Subcutaneous abdominal adipose tissue (tissue), 5 donors: ENCODE measurements at regions not wholly inside any gene's neighbourhood (a gene's known extent, or its start where the extent isn't known, plus 50 kb on each side); places are given as distances from the start of the nearest gene placed in this dataset.

Experiments
- H3K27ac ChIP-seq: one replicate; pipeline ENCODE4 v1.7.0; 2013; ENCODE audit warnings: low read depth, mild to moderate bottlenecking, inconsistent platforms, low read length, moderate library complexity
- H3K27me3 ChIP-seq, 5 donors: one replicate each; pipeline ENCODE4 v1.7.0; 2013; ENCODE audit warnings: low read length in 5 of 5, inconsistent platforms in 1 of 5; ENCODE audit not compliant: control insufficient read depth in 5 of 5, insufficient read depth in 4 of 5
- H3K36me3 ChIP-seq, 5 donors: one replicate each; pipeline ENCODE4 v1.7.0; 2013; ENCODE audit warnings: low read length in 5 of 5; ENCODE audit not compliant: control insufficient read depth in 5 of 5, insufficient read depth in 5 of 5
- H3K4me1 ChIP-seq, 5 donors: one replicate each; pipeline ENCODE4 v1.7.0; 2013; ENCODE audit warnings: low read length in 5 of 5, mild to moderate bottlenecking in 3 of 5, moderate library complexity in 1 of 5; ENCODE audit not compliant: control insufficient read depth in 5 of 5, insufficient read depth in 5 of 5
- H3K4me3 ChIP-seq, 5 donors: one replicate each; pipeline ENCODE4 v1.7.0; 2013; ENCODE audit warnings: low read length in 5 of 5, low read depth in 1 of 5
- H3K9ac ChIP-seq, 5 donors: one replicate each; pipeline ENCODE4 v1.7.0; 2013; ENCODE audit warnings: low read length in 5 of 5, mild to moderate bottlenecking in 4 of 5, moderate library complexity in 3 of 5
- H3K9me3 ChIP-seq, 5 donors: one replicate each; pipeline ENCODE4 v1.7.0; 2013; ENCODE audit warnings: low read length in 5 of 5; ENCODE audit not compliant: control insufficient read depth in 5 of 5
- donor health status: healthy.
- donor health status: healthy.
- donor health status: healthy.
- donor health status: healthy.
- donor health status: healthy.

DNA sequence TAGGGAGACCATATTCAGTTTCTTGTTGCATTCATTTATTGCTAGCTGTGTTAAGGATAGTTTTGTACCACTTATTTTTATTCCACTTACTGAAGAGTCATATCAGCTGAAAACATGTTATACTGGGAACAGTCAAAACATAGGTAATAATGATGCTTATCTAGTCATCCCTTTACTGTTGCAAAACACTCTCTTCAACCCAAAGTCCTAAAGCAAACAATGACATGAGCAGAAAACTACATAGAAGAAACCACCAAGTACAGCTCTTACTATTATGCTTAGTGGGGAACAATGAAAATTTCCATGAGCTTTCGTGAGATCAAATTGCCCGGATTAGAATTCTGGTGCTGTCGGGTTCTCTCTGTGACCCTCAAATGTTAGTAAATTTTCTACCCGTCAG is 681.4 kb downstream of the NR2F1-AS1 start:
- no peaks in the 10 kb centered on the region for H3K27me3 ChIP-seq
- H3K4me1 ChIP-seq: peaks cover 0 to 3% (median 0%) of the 10 kb centered on the region in 5 donors
- no peak overlapping the region for H3K4me3 ChIP-seq
- H3K9ac ChIP-seq: no peak overlapping the region
- H3K36me3 ChIP-seq: no peaks in the 10 kb centered on the region
- H3K27ac ChIP-seq: no peak overlapping the region
- H3K9me3 ChIP-seq: no peaks in the 10 kb centered on the region

DNA sequence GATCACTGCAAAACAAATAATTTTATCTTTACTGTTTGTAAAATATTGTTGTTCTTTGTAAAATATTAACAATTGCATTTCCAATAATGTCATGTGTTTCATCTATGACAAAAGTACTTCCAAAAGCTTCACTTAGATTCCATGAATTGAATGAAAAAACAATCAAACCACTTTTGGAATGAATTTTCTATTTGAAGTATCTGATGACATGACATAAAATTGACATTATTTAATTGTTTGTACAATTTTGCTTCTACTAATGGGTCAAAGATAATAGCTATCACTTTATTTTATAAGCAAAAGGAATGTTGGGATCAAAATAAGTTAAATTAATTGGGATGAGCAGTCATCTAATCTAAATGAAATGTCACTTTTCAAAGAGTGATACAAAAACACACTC is 684.3 kb downstream of the NR2F1-AS1 start:
- Histone ChIP-seq H3K36me3 (no peaks in the 10 kb centered on the region), H3K4me1 (no peaks in the 10 kb centered on the region), H3K27ac (no peak overlapping the region), H3K27me3 (no peaks in the 10 kb centered on the region), H3K9me3 (no peaks in the 10 kb centered on the region), H3K4me3 (no peak overlapping the region), H3K9ac (no peak overlapping the region)

- Histone ChIP-seq H3K27me3 (no peaks in the 10 kb centered on the region), H3K9me3 (peaks cover 2 to 7% (median 6%) of the 10 kb centered on the region in 5 donors), H3K36me3 (no peaks in the 10 kb centered on the region), H3K27ac (no peak overlapping the region), H3K4me1 (peaks cover 0 to 3% (median 0%) of the 10 kb centered on the region in 5 donors), H3K4me3 (no peak overlapping the region), H3K9ac (no peak overlapping the region)
These were observed 690.2 kb downstream of the NR2F1-AS1 start for GRCh38 chr5:92890841-92891244.

GRCh38 chr5:92889140-92889539 is 691.9 kb downstream of the NR2F1-AS1 start:
- H3K4me3 ChIP-seq: no peak overlapping the region
- peaks cover 2 to 7% (median 6%) of the 10 kb centered on the region in 5 donors for H3K9me3 ChIP-seq
- no peaks in the 10 kb centered on the region for H3K36me3 ChIP-seq
- H3K4me1 ChIP-seq: peaks cover 0 to 3% (median 0%) of the 10 kb centered on the region in 5 donors
- no peak overlapping the region for H3K9ac ChIP-seq
- no peaks in the 10 kb centered on the region for H3K27me3 ChIP-seq
- H3K27ac ChIP-seq: no peak overlapping the region

DNA sequence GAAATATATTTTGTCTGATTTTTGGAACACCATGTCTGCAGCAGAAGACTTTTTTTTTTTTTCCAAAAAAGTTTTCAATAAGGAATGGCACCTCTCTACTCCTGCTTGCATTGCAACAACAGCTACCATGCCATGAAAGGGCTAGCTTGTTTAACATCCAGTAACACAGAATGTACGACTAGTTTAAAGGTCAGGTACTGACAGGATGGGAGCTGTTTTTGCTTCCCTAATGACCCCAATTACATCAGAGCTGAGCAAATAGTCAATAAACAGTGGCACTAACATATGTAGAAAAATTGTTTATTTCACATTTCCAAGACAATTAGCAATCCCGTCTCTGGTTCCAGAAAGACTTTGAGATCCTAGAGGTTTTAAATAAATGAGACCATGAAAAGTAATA is 693.8 kb downstream of the NR2F1-AS1 start:
- no peak overlapping the region for H3K9ac ChIP-seq
- H3K9me3 ChIP-seq: peaks cover 2 to 7% (median 6%) of the 10 kb centered on the region in 5 donors
- H3K27ac ChIP-seq: no peak overlapping the region

DNA sequence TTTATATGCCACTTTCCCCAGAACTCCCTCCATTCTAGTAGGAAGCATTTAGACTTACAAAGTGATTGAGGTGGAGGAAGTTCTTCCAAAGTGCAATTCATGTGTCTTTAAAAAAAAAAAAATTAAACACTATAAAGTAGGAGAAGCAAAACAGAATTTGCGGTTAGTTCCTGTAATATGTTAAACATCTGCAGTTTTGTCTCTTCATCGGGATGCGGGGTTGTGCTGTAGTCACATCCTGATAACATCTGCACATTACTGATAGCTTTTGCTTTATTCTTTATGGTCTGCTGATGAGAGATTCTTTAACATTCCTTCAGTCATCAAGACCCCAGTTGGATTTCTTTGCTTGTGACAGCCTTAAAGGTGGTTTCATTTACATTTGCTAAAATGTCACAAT is 694.3 kb downstream of the NR2F1-AS1 start:
- H3K27me3 ChIP-seq: no peaks in the 10 kb centered on the region
- no peaks in the 10 kb centered on the region for H3K36me3 ChIP-seq
- no peak overlapping the region for H3K9ac ChIP-seq
- no peak overlapping the region for H3K4me3 ChIP-seq
- H3K9me3 ChIP-seq: peaks cover 2 to 7% (median 6%) of the 10 kb centered on the region in 5 donors
- peaks cover 0 to 3% (median 0%) of the 10 kb centered on the region in 5 donors for H3K4me1 ChIP-seq
- H3K27ac ChIP-seq: no peak overlapping the region

More for the DNA sequence above, 693.8 kb downstream of the NR2F1-AS1 start:
- Histone ChIP-seq H3K4me1 (peaks cover 0 to 3% (median 0%) of the 10 kb centered on the region in 5 donors), H3K27me3 (no peaks in the 10 kb centered on the region), H3K4me3 (no peak overlapping the region), H3K36me3 (no peaks in the 10 kb centered on the region)

GRCh38 chr5:92885950-92886349 is 695.1 kb downstream of the NR2F1-AS1 start:
- Histone ChIP-seq H3K4me1 (peaks cover 0 to 3% (median 0%) of the 10 kb centered on the region in 5 donors), H3K9ac (no peak overlapping the region), H3K4me3 (no peak overlapping the region), H3K27me3 (no peaks in the 10 kb centered on the region), H3K27ac (no peak overlapping the region), H3K9me3 (peaks cover 2 to 7% (median 6%) of the 10 kb centered on the region in 5 donors), H3K36me3 (no peaks in the 10 kb centered on the region)

GRCh38 chr5:92884469-92884868 is 696.5 kb downstream of the NR2F1-AS1 start:
- Histone ChIP-seq H3K27me3 (no peaks in the 10 kb centered on the region), H3K9me3 (peaks cover 2 to 5% (median 3%) of the 10 kb centered on the region in 5 donors), H3K36me3 (no peaks in the 10 kb centered on the region), H3K9ac (no peak overlapping the region), H3K27ac (no peak overlapping the region), H3K4me3 (no peak overlapping the region), H3K4me1 (peaks cover 0 to 3% (median 0%) of the 10 kb centered on the region in 5 donors)

DNA sequence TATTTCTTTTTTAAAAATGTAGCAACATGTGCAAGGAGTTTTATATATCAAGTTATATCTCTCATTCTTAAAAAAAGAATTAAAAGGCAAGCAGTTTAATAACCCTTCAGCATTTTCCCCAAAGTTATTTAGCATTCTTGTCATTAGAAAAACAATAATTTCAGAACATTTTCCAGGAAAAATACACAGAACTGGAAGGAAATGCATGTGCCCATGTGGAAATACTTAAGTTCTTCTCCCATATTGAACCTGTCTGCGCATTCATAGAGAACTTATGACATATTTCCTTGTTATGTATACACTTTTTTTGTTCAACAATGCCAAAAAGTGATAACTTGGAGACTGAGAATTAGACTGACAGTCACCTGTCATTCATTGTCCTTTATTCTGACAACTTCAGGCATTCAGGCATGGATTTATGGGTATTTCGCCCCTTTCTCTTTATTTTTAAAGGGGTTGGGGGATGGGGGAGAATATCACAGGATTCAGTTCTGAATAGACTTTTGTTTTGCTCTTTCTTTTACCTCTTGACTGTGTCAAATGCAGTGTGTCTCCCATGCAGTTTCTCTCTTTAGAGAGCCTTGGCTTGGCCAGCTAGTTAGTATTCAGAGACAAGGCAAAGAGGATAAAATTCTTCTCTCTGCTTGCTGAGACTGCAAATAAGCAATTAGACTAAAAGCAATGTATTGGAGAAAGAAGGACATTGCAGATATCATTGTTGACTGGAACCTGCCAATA is 701.0 kb downstream of the NR2F1-AS1 start:
- H3K27ac ChIP-seq: no peak overlapping the region
- H3K9ac ChIP-seq: no peak overlapping the region

DNA sequence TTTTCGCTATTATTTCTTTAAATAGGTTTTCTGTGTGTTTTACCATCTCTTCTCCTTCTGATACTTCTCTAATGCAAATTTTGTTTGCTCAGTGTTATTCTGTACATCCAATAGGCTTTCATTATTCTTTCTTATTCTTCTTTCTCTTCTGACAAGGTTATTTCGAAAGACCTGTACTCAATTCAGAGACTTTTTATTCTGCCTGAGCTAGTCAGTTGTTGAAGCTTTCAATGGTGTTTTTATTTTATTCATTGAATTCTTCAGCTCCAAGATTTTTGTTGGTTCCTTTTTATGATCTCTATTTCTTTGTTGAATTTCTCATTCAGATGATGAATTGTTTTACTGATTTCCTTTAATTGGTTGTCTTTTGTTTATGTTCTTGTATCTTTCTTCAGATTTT is 706.2 kb downstream of the NR2F1-AS1 start:
- Histone ChIP-seq H3K9me3 (peaks cover 0 to 12% (median 5%) of the 10 kb centered on the region in 5 donors), H3K4me1 (no peaks in the 10 kb centered on the region), H3K27ac (no peak overlapping the region), H3K9ac (no peak overlapping the region), H3K27me3 (no peaks in the 10 kb centered on the region), H3K4me3 (no peak overlapping the region), H3K36me3 (no peaks in the 10 kb centered on the region)

More for the DNA sequence above, 701.0 kb downstream of the NR2F1-AS1 start:
- Histone ChIP-seq H3K4me1 (no peaks in the 10 kb centered on the region), H3K27me3 (no peaks in the 10 kb centered on the region), H3K4me3 (no peak overlapping the region), H3K36me3 (no peaks in the 10 kb centered on the region), H3K9me3 (peaks cover 0 to 12% (median 0%) of the 10 kb centered on the region in 5 donors)
